ENCODE measurements at regions not wholly inside any gene's neighbourhood (a gene's known extent, or its start where the extent isn't known, plus 50 kb on each side); places are given as distances from the start of the nearest gene placed in this dataset.

GRCh38 chr1:23614032-23614660 lies 54.8 kb upstream of the ID3 start:
- no peak for ATAC-seq

GRCh38 chr1:23613191-23614031 lies 54.1 kb upstream of the ID3 start:
- ATAC-seq: no peak

GRCh38 chr1:23611601-23612327 lies 52.5 kb upstream of the ID3 start:
- ATAC-seq: peak; percentile 53

- no peak for ATAC-seq
These were observed 51.4 kb upstream of the ID3 start for GRCh38 chr1:23610677-23611076.

GRCh38 chr1:23609971-23610370 lies 50.7 kb upstream of the ID3 start:
- no peak for ATAC-seq

Measured in esophagus mucosa (tissue), 1 donor.